ENCODE measurements at regions not wholly inside any gene's neighbourhood (a gene's known extent, or its start where the extent isn't known, plus 50 kb on each side); places are given as distances from the start of the nearest gene placed in this dataset.

DNA sequence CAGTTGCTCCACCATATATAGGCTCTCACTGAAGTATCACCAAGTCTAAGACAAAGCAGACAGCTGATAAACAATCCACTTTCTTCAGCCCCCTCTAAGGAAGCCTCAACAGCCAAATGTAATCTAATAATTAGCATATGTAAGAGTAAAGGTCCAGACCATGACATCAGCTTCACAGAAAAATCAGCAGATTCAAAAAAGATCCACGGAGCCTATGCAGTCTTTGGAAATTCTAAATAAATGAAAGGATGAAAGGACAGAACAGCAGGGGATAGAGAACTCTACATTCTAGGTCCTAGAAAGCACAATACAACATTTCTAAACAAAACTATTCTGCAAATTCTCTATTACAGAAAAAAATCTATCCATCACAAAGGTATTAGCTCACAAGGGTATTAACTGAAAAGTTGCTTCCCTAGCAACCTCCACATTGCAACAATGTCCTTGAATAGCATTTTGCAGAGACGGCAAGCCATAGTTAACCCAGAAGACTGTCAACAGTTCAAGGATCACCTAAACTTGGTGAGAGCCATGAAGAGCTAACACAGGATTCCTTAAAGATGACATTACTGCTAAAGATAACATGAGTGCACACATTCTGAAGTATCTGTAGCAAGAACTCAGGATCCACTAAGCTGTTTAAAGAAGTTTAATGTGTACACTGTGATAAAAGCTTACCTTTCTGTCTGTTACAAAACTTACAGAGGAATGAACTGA, 74.3 kb downstream of the SIPA1L2 start:
- Histone ChIP-seq H3K4me1 (ENCODE audit: low read depth) (peaks cover 72% of the 10 kb centered on the region), H3K27me3 (no peaks in the 10 kb centered on the region), H3K4me3 (no peak overlapping the region), H3K27ac (peak overlapping the region; percentile 82), H3K9me3 (ENCODE audit: low read depth) (no peaks in the 10 kb centered on the region), H3K36me3 (no peaks in the 10 kb centered on the region)
- peak in 1 of 2 donors; percentile 87 for DNase-seq (ENCODE audit: low read depth in 1 of 2, low spot score in 1 of 2)
- TF ChIP-seq, protein P1, sequence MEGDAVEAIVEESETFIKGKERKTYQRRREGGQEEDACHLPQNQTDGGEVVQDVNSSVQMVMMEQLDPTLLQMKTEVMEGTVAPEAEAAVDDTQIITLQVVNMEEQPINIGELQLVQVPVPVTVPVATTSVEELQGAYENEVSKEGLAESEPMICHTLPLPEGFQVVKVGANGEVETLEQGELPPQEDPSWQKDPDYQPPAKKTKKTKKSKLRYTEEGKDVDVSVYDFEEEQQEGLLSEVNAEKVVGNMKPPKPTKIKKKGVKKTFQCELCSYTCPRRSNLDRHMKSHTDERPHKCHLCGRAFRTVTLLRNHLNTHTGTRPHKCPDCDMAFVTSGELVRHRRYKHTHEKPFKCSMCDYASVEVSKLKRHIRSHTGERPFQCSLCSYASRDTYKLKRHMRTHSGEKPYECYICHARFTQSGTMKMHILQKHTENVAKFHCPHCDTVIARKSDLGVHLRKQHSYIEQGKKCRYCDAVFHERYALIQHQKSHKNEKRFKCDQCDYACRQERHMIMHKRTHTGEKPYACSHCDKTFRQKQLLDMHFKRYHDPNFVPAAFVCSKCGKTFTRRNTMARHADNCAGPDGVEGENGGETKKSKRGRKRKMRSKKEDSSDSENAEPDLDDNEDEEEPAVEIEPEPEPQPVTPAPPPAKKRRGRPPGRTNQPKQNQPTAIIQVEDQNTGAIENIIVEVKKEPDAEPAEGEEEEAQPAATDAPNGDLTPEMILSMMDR (IDR thresholded peaks at IDR 0.05; ENCODE audit: low read depth, low read length), result no peak

DNA sequence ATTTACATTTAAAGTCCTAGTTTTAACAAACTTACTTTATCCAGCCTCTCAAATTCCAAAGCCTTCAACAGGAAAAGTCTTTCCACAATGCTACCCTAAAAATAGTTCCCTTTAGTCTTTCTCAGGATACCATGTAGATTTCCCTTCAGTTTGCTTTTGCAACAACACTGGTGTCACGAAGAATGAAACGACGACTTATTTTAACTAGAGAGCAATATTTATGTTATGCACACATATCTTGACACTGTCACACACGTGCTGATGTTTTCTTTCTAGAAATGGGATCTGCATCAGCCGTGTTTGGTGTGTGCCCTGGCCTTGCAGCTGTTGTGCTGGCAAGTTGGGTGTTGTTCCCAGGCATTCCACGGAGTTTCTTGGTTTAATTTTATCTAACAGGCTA, 75.5 kb downstream of the SIPA1L2 start:
- Histone ChIP-seq H3K27me3 (no peaks in the 10 kb centered on the region), H3K4me3 (no peak overlapping the region), H3K9me3 (ENCODE audit: low read depth) (no peaks in the 10 kb centered on the region), H3K36me3 (no peaks in the 10 kb centered on the region), H3K4me1 (ENCODE audit: low read depth) (peaks cover 66% of the 10 kb centered on the region), H3K27ac (peak overlapping the region; percentile 31)
- no peak for DNase-seq (ENCODE audit: low read depth in 1 of 2, low spot score in 1 of 2)
- TF ChIP-seq, protein P1 (IDR thresholded peaks at IDR 0.05; ENCODE audit: low read depth, low read length), result no peak

DNA sequence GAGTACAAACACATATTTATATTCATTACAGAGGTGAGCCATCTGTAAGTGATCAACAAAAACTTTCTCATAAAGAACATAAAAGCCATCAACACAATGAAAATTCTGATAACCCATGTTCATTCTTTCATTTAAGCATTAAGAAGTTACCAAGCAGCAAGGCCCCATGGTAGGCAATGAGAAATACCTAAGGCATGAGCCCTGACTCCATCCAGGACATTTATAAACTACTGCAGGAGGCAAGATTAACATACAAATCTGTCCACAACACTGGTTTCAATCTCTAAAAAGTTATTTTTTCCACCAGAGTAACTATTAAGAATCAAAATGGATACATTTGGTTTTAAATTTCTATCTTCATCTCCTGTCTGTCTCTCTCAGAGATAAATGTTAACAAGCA, 76.1 kb downstream of the SIPA1L2 start:
- DNase-seq (ENCODE audit: low read depth in 1 of 2, low spot score in 1 of 2), result peak in 1 of 2 donors; percentile 18

DNA sequence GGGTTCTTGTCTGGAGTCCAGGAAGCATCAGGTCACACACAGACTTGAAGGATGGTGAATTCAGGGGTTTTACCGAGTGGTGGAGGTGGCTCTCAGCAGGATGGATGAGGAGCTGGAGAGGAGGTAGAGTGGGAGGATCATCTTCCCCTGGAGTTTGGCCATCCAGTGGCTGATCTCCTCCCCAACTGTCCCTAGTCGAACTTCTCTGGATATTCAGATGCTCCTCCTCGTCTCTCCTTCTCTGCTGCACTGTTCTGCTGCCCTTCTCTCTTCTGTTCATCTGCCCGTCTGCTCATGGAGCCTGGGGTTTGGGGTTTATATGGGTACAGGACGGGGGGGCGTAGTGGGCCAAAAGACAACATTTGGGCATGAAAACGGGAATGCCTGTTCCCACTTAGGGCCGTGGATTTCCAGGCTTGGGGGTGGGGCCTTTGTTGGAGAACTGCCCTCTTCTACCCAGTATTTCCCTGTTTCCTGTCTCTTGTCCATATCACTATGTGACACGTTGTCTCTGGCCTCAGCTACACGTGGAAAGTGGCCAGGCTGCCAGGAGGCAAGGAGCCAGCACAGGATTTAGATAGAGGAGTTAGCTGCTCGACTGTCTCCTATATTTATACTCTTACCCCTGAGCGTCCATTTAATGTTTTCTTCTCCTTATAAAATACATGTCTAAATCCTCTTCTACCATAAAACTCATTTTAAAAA, 76.7 kb downstream of the SIPA1L2 start:
- Histone ChIP-seq H3K27me3 (no peaks in the 10 kb centered on the region), H3K27ac (peak overlapping the region; percentile 31), H3K4me3 (no peak overlapping the region), H3K36me3 (no peaks in the 10 kb centered on the region), H3K9me3 (ENCODE audit: low read depth) (no peaks in the 10 kb centered on the region), H3K4me1 (ENCODE audit: low read depth) (peaks cover 74% of the 10 kb centered on the region)
- DNase-seq (ENCODE audit: low read depth in 1 of 2, low spot score in 1 of 2), result peak; percentile 67 to 77
- TF ChIP-seq, protein P1 (IDR thresholded peaks at IDR 0.05; ENCODE audit: low read depth, low read length), result no peak

More for the DNA sequence above, 76.1 kb downstream of the SIPA1L2 start:
- TF ChIP-seq, protein P1 (IDR thresholded peaks at IDR 0.05; ENCODE audit: low read depth, low read length), result no peak
- no peaks in the 10 kb centered on the region for H3K27me3 ChIP-seq
- peak overlapping the region; percentile 31 for H3K27ac ChIP-seq
- H3K9me3 ChIP-seq (ENCODE audit: low read depth), result no peaks in the 10 kb centered on the region
- H3K4me3 ChIP-seq, result no peak overlapping the region
- H3K36me3 ChIP-seq, result no peaks in the 10 kb centered on the region
- peaks cover 69% of the 10 kb centered on the region for H3K4me1 ChIP-seq (ENCODE audit: low read depth)

DNA sequence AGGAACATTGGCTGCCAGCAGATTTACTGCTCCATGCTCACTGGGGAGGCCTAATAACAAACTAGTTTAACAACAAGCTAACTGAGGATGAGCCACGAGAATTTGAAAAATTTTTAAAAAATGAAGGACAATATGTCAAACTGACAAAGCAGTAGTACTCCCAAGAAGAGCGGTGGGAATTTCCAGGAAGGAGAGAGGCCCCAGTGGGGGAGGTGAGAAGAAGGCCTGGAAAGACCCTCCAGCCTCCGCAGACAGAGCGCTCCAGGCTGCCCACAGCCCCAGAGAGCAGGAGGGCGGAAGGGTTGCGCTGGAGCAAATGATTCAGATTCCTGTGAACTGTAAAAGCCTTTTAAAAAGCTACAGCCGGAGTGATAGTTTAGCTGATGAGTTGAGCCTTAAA, 78.5 kb downstream of the SIPA1L2 start:
- no peaks in the 10 kb centered on the region for H3K9me3 ChIP-seq (ENCODE audit: low read depth)
- H3K27ac ChIP-seq, result no peak overlapping the region
- TF ChIP-seq, protein P1 (IDR thresholded peaks at IDR 0.05; ENCODE audit: low read depth, low read length), result no peak
- DNase-seq (ENCODE audit: low read depth in 1 of 2, low spot score in 1 of 2), result no peak
- H3K27me3 ChIP-seq, result no peaks in the 10 kb centered on the region
- no peaks in the 10 kb centered on the region for H3K36me3 ChIP-seq
- no peak overlapping the region for H3K4me3 ChIP-seq
- H3K4me1 ChIP-seq (ENCODE audit: low read depth), result peaks cover 62% of the 10 kb centered on the region

All from cardiac muscle cell (in vitro differentiated cells and primary cell).